Common myeloid progenitor, CD34-positive (primary cell): ENCODE measurements at regions not wholly inside any gene's neighbourhood (a gene's known extent, or its start where the extent isn't known, plus 50 kb on each side); places are given as distances from the start of the nearest gene placed in this dataset.

ENCODE experiments used
- CTCF ChIA-PET: fragments of 350-600 bp; sonication (Branson Sonifier 250); formaldehyde crosslinking; loops from one replicate; lab custom pipeline; 2021; ENCODE audit warnings: antibody characterized with exemption; lab: Charles Lee
- POLR2A ChIA-PET: fragments of 350-600 bp; sonication (Branson Sonifier 250); formaldehyde crosslinking; loops from one replicate; lab custom pipeline; 2021; ENCODE audit warnings: antibody characterized with exemption; lab: Charles Lee
- DNase-seq, 3 donors: peaks; one replicate each; pipeline versions ENCODE4 v3.0.0 to v3.0.0-alpha.2; 2013
- H3K27ac ChIP-seq, 2 experiments: 1 replicate in 1 of 2; 2 replicates in 1 of 2; pipeline ENCODE4 v1.7.0; 2013; ENCODE audit warnings: inconsistent platforms in 2 of 2, low read length in 2 of 2, mild to moderate bottlenecking in 2 of 2, low read depth in 1 of 2, moderate library complexity in 1 of 2; ENCODE audit not compliant: severe bottlenecking in 2 of 2, insufficient read depth in 1 of 2, poor library complexity in 1 of 2
- H3K27me3 ChIP-seq, 5 experiments: replicated peaks in 2 of 5; 1 replicate in 3 of 5; 2 replicates in 2 of 5; pipeline versions ENCODE4 v1.6.1 to v1.7.0; 2013; ENCODE audit warnings: low read length in 4 of 5, mild to moderate bottlenecking in 2 of 5, moderate library complexity in 2 of 5, inconsistent platforms in 1 of 5; ENCODE audit not compliant: insufficient read depth in 5 of 5, control insufficient read depth in 4 of 5
- H3K36me3 ChIP-seq, 4 experiments: 1 replicate in 2 of 4; 2 replicates in 2 of 4; pipeline versions ENCODE4 v1.6.1 to v1.7.0; 2013; ENCODE audit warnings: low read length in 3 of 4, control low read depth in 1 of 4, mild to moderate bottlenecking in 1 of 4; ENCODE audit not compliant: control insufficient read depth in 4 of 4, insufficient read depth in 4 of 4
- H3K4me1 ChIP-seq, 4 experiments: 1 replicate in 3 of 4; 2 replicates in 1 of 4; pipeline versions ENCODE4 v1.6.1 to v1.7.1; 2013; ENCODE audit warnings: low read length in 3 of 4, mild to moderate bottlenecking in 3 of 4, control low read depth in 1 of 4, inconsistent platforms in 1 of 4, moderate library complexity in 1 of 4; ENCODE audit not compliant: control insufficient read depth in 4 of 4, insufficient read depth in 4 of 4; ENCODE audit errors: control extremely low read depth in 1 of 4
- H3K4me3 ChIP-seq, 7 experiments: 1 replicate in 4 of 7; 2 replicates in 3 of 7; pipeline versions ENCODE4 v1.5.1 to v1.7.0; 2013; ENCODE audit warnings: mild to moderate bottlenecking in 7 of 7, low read length in 6 of 7, moderate library complexity in 6 of 7, inconsistent platforms in 2 of 7, low read depth in 2 of 7, control low read depth in 1 of 7; ENCODE audit not compliant: insufficient read depth in 4 of 7, control insufficient read depth in 1 of 7; ENCODE audit errors: extremely low read depth in 1 of 7
- H3K9me3 ChIP-seq, 5 experiments: 1 replicate in 4 of 5; 2 replicates in 1 of 5; pipeline versions ENCODE4 v1.6.1 to v1.7.1; 2013; ENCODE audit warnings: low read length in 4 of 5, mild to moderate bottlenecking in 2 of 5, inconsistent platforms in 1 of 5, low read depth in 1 of 5, moderate library complexity in 1 of 5; ENCODE audit not compliant: control insufficient read depth in 4 of 5, insufficient read depth in 2 of 5; ENCODE audit errors: control extremely low read depth in 1 of 5
- WGBS: methylation state at CpG from one replicate; pipeline ENCODE4 v1.1.5; 2013; ENCODE audit not compliant: insufficient coverage; 5-methylcytosine and 5-hydroxymethylcytosine counted together

DNA sequence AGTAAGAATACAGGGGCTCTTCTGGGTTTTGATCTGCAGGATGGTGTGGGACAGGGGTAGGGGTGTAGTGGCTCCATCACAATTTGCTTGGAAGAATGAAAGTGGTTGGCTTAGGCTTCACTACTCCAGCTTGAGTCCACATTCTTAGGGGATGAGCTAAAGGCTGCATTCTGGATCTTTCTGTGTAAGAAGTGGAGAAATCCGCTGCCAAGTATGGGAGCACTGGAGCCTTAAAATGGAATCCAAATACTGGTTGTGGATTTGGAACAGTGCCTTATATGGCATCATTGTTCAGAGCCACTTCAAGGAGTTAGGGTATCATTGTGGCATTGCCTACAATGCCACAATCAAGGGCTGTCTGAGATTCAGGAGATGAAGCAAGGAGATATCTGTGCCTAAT lies 187.1 kb downstream of the LMO4 start:
- no CpG with 5 or more reads among the region's 1 CpG for WGBS
- no peaks in the 10 kb centered on the region for H3K36me3 ChIP-seq
- POLR2A ChIA-PET: no interaction called here
- H3K4me3 ChIP-seq: no peak overlapping the region
- no peaks in the 10 kb centered on the region for H3K4me1 ChIP-seq
- no peaks in the 10 kb centered on the region for H3K27me3 ChIP-seq
- no peak overlapping the region for H3K27ac ChIP-seq
- DNase-seq: no peak
- H3K9me3 ChIP-seq: no peaks in the 10 kb centered on the region
- CTCF ChIA-PET: no interaction called here

DNA sequence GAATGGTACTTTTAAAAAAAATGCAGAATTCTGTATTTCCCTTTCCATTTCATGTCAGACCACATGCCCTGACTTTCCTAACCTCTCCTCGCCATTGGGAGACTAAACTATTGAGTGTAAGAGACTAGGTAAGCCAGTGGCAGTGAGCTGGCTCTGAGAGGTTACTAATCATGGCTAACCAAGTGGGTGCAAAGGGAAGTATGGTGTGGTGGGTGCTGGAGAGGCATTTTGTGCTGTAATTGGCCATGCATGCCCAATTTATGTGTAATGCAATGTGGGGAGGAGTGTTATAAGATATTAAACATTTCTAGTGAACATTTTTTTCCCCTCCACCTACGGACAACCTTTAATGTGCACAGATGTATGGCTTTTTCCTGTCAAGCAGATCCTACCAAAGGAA lies 190.1 kb downstream of the LMO4 start:
- no peak overlapping the region for H3K27ac ChIP-seq
- H3K4me3 ChIP-seq: no peak overlapping the region
- no peaks in the 10 kb centered on the region for H3K27me3 ChIP-seq
- H3K36me3 ChIP-seq: no peaks in the 10 kb centered on the region
- no peaks in the 10 kb centered on the region for H3K9me3 ChIP-seq
- H3K4me1 ChIP-seq: no peaks in the 10 kb centered on the region
- ChIA-PET CTCF (no interaction called here), POLR2A (no interaction called here)
- DNase-seq: no peak
- WGBS: 100% methylated on average over 1 of the region's 2 CpGs

DNA sequence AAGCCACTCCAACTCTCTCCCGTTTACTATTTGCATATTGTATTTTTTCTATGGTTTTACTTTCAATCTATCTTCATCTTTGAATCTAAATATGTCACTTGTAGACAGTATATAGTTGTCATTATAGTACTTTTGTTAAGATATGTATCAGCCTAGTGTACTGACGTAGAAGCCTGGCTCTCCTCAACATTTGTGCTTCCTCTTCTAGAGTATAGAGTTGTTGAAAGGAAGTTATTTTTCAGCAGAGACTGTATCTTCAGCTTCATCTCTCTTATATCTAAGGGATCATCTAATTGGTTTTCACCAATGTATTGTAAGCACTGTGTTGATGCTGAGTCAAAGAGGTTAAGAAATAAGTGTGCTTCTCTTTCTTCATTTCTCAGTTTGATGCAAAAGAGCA lies 192.8 kb downstream of the LMO4 start:
- WGBS: no CpG with 5 or more reads among the region's 2 CpGs
- H3K36me3 ChIP-seq: no peaks in the 10 kb centered on the region
- H3K4me3 ChIP-seq: no peak overlapping the region
- no peak overlapping the region for H3K27ac ChIP-seq
- no peak for DNase-seq
- no peaks in the 10 kb centered on the region for H3K9me3 ChIP-seq
- H3K4me1 ChIP-seq: no peaks in the 10 kb centered on the region
- POLR2A ChIA-PET: no interaction called here
- H3K27me3 ChIP-seq: no peaks in the 10 kb centered on the region
- CTCF ChIA-PET: no interaction called here

DNA sequence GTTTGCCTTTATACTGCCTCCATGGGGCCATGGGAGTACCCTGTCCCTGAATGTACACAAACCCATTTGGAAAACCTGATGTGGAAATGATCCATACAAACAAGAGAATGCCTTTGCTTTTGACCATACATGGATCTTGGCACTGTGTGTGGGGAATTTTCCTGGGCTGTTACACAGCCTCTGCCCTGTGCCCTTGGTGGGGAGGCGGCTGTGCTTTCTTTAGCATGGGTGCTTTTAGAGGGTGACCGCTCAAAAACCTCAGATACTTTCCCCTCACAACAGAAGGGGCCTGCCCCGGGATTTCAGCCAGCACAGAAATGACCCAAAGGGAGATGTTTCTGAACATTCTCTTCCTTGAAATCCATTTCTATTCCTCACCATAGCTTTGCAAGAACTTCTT lies 194.8 kb downstream of the LMO4 start:
- no peak overlapping the region for H3K4me3 ChIP-seq
- POLR2A ChIA-PET: no interaction called here
- no peak for DNase-seq
- 100% methylated on average over 3 of the region's 3 CpGs for WGBS
- no peaks in the 10 kb centered on the region for H3K4me1 ChIP-seq
- CTCF ChIA-PET: no interaction called here
- no peaks in the 10 kb centered on the region for H3K9me3 ChIP-seq
- H3K36me3 ChIP-seq: no peaks in the 10 kb centered on the region
- H3K27ac ChIP-seq: no peak overlapping the region
- H3K27me3 ChIP-seq: no peaks in the 10 kb centered on the region

DNA sequence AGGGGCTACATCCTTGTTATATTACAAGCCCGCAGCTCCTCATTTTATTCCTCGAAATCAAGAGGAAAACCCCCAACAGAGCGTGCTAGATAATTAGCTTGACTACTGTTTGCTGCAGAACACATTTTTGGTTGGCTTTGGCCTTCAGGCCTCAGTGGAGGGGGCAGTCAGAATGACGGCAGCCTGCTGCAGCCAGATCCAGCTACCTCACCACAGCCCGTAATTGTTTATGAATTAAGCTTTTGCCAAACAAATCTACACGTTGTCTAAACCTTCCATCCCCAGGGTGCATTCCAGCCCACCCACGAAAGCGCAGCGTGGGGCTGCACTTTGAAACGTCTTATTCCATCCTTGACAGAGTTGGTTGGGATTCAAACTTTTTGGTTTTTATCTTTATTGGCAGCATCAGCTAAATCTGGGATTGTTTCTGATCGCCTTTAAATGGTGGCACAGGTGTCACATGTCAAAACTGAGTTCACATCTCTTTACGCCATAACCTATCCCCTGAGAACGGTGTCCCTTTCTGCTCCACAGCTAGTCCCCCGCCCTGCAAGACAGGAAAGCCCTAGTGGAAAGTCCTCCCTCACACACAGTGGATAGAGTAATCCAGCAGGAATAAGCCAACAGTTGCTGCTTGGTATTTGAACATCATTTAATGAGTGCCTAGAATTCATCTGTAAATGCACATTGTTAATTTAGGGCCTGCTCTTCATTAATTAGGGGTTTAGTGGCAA lies 195.5 kb downstream of the LMO4 start:
- WGBS: 97% methylated on average over 14 of the region's 14 CpGs
- no peak overlapping the region for H3K27ac ChIP-seq
- H3K36me3 ChIP-seq: no peaks in the 10 kb centered on the region
- H3K4me1 ChIP-seq: no peaks in the 10 kb centered on the region
- POLR2A ChIA-PET: no interaction called here
- no peak for DNase-seq
- CTCF ChIA-PET: no interaction called here
- no peaks in the 10 kb centered on the region for H3K27me3 ChIP-seq
- H3K4me3 ChIP-seq: no peak overlapping the region
- H3K9me3 ChIP-seq: no peaks in the 10 kb centered on the region

DNA sequence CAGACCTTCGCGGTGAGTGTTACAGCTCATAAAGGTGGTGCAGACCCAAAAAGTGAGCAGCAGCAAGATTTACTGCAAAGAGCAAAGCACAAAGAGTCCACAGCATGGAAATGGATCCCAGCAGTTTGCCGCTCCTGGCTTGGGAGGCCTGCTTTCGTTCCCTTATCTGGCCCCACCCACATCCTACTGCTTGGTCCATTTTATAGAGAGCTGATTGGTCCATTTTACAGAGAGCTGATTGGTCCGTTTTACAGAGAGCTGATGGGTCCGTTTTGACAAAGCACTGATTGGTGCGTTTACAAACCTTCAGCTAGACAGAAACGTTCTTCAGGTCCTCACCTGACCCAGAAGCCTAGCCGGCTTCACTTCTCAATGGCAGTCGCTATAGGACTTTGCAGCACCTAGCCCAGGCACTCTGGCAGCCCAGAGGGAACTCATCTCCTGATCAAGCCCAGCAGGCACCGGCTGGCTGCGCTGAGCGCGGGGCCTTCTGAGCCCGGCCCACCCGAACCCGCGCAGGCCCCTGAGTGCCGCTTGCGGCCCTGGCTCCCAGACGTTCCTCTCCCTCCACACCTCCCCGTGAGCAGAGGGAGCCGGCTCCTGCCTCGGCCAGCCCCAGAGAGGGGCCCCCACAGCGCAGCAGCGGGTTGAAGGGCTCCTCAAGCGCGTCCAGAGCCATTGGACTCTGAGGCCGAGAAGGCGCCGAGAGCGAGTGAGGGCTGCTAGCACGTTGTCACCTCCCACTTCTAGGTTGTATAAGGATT lies 200.3 kb downstream of the LMO4 start:
- no peak for DNase-seq
- no peak overlapping the region for H3K27ac ChIP-seq
- ChIA-PET CTCF (no interaction called here), POLR2A (no interaction called here)
- WGBS: over 99% methylated on average over 25 of the region's 33 CpGs
- H3K4me1 ChIP-seq: no peaks in the 10 kb centered on the region
- H3K27me3 ChIP-seq: no peaks in the 10 kb centered on the region
- H3K9me3 ChIP-seq: no peaks in the 10 kb centered on the region
- H3K4me3 ChIP-seq: no peak overlapping the region
- H3K36me3 ChIP-seq: no peaks in the 10 kb centered on the region

DNA sequence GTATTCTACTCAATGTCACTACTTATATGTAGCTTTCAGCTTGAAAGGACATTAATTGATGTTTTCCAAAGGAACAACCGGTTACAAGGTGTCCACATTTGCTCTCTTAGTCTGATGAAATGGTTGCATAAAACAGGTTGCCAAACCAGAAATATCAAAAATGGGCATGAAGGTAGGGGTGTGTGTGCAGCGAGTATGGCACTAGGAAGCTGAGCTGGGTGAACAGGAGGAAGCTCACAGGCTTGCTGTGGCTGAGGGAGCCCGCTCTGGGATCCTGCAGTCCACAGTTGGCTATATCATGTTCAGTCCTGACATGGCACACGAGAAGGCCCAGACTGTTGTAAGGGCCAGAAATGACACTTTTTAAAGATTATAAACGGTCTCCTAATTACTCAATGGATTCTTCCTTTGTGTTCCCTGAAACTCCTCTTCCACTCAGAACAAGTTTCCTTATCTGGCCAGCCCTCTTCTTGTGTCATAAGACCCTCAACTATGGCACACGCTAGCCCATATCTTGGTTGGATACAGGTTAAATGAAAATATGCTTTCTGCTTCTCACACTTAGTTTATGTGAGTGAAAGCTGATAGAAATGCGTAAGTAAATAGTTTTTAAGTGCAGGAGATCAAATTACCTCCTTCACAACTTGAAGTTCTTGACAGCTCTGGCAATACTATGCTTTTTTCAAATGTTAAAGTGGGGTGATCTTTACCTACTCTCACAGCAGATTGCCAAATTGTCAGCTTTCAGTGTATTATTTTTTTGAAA lies 201.5 kb downstream of the LMO4 start:
- no peak overlapping the region for H3K27ac ChIP-seq
- H3K9me3 ChIP-seq: peaks cover 0 to 3% (median 0%) of the 10 kb centered on the region in 5 experiments
- WGBS: 100% methylated on average over 6 of the region's 7 CpGs
- H3K4me3 ChIP-seq: no peak overlapping the region
- CTCF ChIA-PET: no interaction called here
- no peak for DNase-seq
- POLR2A ChIA-PET: no interaction called here
- H3K27me3 ChIP-seq: no peaks in the 10 kb centered on the region
- no peaks in the 10 kb centered on the region for H3K36me3 ChIP-seq
- no peaks in the 10 kb centered on the region for H3K4me1 ChIP-seq
